ENCODE measurements at regions not wholly inside any gene's neighbourhood (a gene's known extent, or its start where the extent isn't known, plus 50 kb on each side); places are given as distances from the start of the nearest gene placed in this dataset.
"Not testable (repeated sequence)": the region's sequence is repeated elsewhere in the genome, so short reads cannot be mapped to it uniquely, and the experiment has no call there.

DNA sequence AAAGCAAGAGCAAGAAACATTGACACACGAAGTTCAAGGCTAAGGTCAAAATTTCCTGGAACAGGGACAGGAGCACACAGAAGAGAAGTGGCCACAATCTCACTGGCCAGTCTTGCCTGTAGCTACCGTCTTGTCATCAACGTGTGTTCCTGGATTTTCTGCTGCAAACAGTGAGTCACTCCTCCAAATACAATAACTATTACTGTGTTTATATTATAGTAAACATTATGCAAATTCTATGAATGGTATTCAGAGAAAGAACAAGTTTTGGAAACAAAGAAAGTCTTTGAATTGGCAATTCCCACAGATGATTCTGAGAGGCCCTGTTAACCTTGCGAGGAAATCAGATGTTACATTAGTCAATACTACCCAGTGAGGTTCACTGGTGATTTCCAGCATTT is 220.5 kb downstream of the FAM43A start:
- TF ChIP-seq, protein P1, sequence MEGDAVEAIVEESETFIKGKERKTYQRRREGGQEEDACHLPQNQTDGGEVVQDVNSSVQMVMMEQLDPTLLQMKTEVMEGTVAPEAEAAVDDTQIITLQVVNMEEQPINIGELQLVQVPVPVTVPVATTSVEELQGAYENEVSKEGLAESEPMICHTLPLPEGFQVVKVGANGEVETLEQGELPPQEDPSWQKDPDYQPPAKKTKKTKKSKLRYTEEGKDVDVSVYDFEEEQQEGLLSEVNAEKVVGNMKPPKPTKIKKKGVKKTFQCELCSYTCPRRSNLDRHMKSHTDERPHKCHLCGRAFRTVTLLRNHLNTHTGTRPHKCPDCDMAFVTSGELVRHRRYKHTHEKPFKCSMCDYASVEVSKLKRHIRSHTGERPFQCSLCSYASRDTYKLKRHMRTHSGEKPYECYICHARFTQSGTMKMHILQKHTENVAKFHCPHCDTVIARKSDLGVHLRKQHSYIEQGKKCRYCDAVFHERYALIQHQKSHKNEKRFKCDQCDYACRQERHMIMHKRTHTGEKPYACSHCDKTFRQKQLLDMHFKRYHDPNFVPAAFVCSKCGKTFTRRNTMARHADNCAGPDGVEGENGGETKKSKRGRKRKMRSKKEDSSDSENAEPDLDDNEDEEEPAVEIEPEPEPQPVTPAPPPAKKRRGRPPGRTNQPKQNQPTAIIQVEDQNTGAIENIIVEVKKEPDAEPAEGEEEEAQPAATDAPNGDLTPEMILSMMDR (IDR thresholded peaks at IDR 0.05; ENCODE audit: insufficient read depth, low read depth, low read length, missing control alignments): no peak
- no peak overlapping the region for H3K4me3 ChIP-seq (ENCODE audit: low read depth, low read length)
- DNase-seq (ENCODE audit: low read depth): no peak

DNA sequence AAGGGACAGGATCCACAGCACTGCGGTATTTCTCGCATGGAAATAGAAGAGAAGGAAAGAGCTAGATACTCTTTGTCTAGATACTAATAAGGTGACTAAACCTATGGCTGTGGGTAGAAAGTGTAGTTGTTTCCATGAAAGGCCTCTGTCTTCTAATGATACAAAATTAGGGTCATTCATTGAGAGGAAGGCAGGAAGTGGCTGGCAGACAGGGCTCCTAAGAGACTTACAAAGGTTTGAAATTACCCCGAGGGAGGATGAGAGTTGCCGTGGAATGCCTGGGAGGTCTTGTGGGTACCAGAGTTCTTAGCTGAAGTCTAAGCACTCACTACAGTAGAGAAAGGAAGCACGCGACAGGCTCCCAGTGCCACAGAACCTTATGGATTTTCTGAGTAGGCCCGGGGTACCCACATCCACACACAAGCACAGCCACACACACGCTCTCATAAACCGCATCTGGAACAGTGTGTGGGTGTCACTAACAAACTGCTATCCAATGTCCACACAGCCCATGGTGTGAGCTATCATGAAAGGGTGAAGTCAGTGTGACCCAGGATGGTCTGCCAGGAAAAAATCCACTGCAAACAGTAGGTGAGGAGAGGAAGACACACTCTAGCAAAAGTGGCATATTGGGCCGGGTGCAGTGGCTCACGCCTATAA is 221.4 kb downstream of the FAM43A start:
- TF ChIP-seq, protein P1 (IDR thresholded peaks at IDR 0.05; ENCODE audit: insufficient read depth, low read depth, low read length, missing control alignments): no peak
- no peak overlapping the region for H3K4me3 ChIP-seq (ENCODE audit: low read depth, low read length)
- no peak for DNase-seq (ENCODE audit: low read depth)

DNA sequence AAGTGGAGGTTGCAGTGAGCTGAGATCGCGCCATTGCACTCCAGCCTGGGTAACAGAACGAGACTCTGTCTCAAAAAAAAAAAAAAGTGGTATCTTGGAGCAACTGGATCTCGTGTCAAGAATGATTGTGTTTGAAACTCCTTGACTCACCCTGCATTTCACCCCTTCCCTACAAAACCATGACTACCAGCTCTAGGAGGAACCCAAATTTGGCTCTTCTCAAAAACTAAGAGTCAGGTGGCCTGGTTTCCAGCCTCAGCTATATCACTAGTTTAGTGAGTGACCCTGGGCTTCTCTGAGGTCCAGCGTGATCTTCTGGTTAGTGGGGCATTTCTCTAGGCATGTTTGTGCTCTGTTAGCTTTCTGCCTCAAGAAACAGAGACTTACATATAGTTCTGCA is 222.1 kb downstream of the FAM43A start:
- DNase-seq (ENCODE audit: low read depth): no peak
- H3K4me3 ChIP-seq (ENCODE audit: low read depth, low read length): no peak overlapping the region
- TF ChIP-seq, protein P1 (IDR thresholded peaks at IDR 0.05; ENCODE audit: insufficient read depth, low read depth, low read length, missing control alignments): no peak

DNA sequence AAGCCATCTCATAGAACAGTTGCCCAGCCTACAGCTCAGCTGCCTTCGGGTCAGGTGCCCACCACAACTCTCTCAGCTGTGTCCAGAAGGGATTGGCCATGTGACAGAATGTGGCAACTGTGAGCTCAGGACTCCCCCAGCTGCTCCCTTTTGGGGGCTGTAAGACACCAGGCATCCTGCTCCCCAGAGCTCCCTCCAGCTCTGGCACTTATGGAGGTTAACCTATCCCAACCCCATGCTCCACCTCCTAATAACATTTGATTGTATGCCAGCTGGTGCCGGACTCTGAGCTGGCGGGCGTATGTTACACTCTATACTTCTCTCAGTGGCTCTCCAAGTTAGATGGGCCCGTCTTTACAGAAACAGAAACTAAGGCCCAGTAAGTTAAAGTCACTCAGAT is 222.8 kb downstream of the FAM43A start:
- H3K4me3 ChIP-seq (ENCODE audit: low read depth, low read length): no peak overlapping the region
- no peak for DNase-seq (ENCODE audit: low read depth)
- TF ChIP-seq, protein P1 (IDR thresholded peaks at IDR 0.05; ENCODE audit: insufficient read depth, low read depth, low read length, missing control alignments): no peak

DNA sequence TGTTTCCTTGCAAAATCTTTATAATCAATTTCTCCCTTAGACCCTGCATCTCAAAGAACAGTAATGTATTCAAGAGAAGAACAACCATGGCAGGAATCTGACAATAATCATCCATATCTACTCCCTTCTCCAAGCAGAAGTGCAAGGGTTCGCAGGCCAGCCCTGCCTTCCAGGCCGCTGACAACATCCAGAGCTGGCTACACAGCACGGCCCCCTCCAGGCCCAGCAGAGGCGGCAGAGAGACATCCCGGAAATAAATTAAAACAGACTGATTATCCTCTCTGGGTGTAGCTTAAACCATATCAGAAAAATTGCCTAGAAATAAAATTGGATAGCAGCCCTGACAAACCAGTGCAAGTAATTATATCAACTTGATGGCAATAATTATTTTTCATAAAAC is 223.3 kb downstream of the FAM43A start:
- no peak overlapping the region for H3K4me3 ChIP-seq (ENCODE audit: low read depth, low read length)
- TF ChIP-seq, protein P1 (IDR thresholded peaks at IDR 0.05; ENCODE audit: insufficient read depth, low read depth, low read length, missing control alignments): no peak
- no peak for DNase-seq (ENCODE audit: low read depth)

DNA sequence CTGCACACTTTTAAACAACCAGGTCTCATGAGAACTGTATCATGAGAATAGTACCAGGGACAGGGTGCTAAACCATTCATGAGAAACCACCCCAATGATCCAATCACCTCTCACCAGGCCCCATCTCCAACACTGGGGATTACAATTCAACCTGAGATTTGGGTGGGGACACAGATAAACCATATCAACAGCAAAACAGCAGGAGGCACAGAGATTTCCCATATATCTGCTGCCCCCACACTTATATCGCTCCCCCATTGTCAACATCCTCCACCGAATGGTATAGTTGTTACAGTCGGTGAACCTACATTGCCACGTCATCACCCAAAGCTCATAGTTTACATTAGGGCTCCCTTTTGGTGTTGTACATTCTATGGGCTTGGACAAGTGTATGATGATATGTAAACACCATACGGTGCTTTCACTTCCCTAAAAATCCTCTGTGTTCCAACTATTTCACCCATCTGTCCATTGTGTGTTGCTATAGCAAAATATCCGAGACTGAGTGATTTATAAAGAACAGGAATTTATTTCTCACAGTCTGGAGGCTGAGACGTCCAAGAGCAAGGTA is 224.8 kb downstream of the FAM43A start:
- no peak for DNase-seq (ENCODE audit: low read depth)
- H3K4me3 ChIP-seq (ENCODE audit: low read depth, low read length): no peak overlapping the region
- TF ChIP-seq, protein P1 (IDR thresholded peaks at IDR 0.05; ENCODE audit: insufficient read depth, low read depth, low read length, missing control alignments): no peak

DNA sequence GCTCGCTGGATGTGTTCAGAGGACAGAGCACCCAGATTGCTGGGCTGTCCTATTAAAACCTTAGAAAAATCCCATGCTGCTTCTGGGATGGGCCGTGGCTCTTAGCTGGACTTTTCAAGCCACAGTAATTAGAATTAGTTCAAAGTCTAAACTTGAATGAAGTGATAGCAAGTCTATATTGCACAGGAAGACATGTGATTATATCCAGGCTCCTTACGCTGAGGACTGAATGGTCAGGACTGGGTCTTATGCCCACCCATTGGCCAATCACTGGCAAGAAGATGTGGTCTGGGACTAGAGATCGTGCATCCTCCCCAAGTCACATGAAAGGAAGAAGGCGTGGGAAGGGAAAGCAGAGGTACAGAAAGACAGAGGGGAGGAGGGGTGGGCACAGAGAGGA is 227.6 kb downstream of the FAM43A start:
- no peak for DNase-seq (ENCODE audit: low read depth)
- H3K4me3 ChIP-seq (ENCODE audit: low read depth, low read length): no peak overlapping the region
- TF ChIP-seq, protein P1 (IDR thresholded peaks at IDR 0.05; ENCODE audit: insufficient read depth, low read depth, low read length, missing control alignments): no peak

DNA sequence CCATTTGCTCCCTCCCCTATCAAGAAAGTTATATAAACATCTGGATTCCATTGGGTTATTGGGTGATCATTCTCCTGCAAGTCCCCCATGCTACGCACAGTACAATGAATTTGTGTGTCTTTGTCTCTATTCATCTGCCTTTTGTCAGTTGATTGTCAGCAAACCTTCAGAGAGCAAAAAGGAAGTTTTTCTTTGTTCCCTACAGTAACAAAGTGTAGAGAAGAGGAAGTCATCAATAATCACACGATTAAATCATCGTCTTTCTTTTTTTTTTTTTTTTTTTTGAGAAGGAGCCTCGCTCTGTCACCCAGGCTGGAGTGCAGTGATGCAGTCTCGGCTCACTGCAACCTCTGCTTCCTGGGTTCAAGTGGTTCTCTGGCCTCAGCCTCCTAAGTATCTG is 239.2 kb downstream of the FAM43A start:
- not testable (repeated sequence) for H3K4me3 ChIP-seq (ENCODE audit: low read depth, low read length); DNase-seq (ENCODE audit: low read depth)
